ENCODE measurements at regions not wholly inside any gene's neighbourhood (a gene's known extent, or its start where the extent isn't known, plus 50 kb on each side); places are given as distances from the start of the nearest gene placed in this dataset.

GRCh38 chr5:10913181-10913810 is 152.3 kb upstream of the DAP start:
- DNase-seq (ENCODE audit: insufficient read length, low spot score, missing footprints) = no peak

DNA sequence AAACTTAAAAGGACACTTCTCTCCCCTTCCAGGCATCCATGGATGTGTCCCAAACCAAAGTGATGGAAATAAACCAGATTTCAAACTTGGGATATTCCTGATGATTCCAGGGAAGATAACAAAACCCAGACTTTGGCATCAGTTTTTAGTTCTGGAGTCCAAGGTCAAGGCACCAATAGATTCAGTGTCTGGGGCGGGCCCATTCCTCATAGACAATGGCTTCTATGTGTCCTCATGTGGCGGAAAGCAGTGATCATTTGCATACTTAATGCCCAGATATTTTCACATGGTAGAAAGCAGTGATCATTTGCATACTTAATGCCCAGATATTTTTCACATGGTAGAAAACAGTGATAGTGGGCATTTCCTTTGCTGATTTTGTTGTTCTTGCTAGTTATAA is 151.4 kb upstream of the DAP start:
- H3K4me3 ChIP-seq (ENCODE audit: insufficient read depth, low read length) = no peak overlapping the region
- no peak overlapping the region for H3K27ac ChIP-seq (ENCODE audit: low read depth, low read length)
- peaks cover 13% of the 10 kb centered on the region for H3K4me1 ChIP-seq (ENCODE audit: insufficient read depth, low read length)
- no peaks in the 10 kb centered on the region for H3K9me3 ChIP-seq (ENCODE audit: low read depth, low read length)
- no peaks in the 10 kb centered on the region for H3K27me3 ChIP-seq (ENCODE audit: insufficient read depth, low read length)
- no peaks in the 10 kb centered on the region for H3K79me2 ChIP-seq (ENCODE audit: insufficient read depth, low read length)
- TF ChIP-seq, protein P1, sequence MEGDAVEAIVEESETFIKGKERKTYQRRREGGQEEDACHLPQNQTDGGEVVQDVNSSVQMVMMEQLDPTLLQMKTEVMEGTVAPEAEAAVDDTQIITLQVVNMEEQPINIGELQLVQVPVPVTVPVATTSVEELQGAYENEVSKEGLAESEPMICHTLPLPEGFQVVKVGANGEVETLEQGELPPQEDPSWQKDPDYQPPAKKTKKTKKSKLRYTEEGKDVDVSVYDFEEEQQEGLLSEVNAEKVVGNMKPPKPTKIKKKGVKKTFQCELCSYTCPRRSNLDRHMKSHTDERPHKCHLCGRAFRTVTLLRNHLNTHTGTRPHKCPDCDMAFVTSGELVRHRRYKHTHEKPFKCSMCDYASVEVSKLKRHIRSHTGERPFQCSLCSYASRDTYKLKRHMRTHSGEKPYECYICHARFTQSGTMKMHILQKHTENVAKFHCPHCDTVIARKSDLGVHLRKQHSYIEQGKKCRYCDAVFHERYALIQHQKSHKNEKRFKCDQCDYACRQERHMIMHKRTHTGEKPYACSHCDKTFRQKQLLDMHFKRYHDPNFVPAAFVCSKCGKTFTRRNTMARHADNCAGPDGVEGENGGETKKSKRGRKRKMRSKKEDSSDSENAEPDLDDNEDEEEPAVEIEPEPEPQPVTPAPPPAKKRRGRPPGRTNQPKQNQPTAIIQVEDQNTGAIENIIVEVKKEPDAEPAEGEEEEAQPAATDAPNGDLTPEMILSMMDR (IDR thresholded peaks at IDR 0.05; ENCODE audit: extremely low read depth, low read depth, low read length) = no peak
- DNase-seq (ENCODE audit: insufficient read length, low spot score, missing footprints) = no peak
- no peaks in the 10 kb centered on the region for H3K36me3 ChIP-seq (ENCODE audit: insufficient read depth, low read length)
- no peak overlapping the region for H3K4me2 ChIP-seq (ENCODE audit: insufficient read depth, low read length)
- H4K20me1 ChIP-seq (ENCODE audit: insufficient read depth, low read length) = no peaks in the 10 kb centered on the region
- no peak overlapping the region for H2AFZ ChIP-seq (ENCODE audit: low read length)

More at GRCh38 chr5:10913181-10913810, 152.3 kb upstream of the DAP start:
- no peaks in the 10 kb centered on the region for H3K27me3 ChIP-seq (ENCODE audit: insufficient read depth, low read length)
- TF ChIP-seq, protein P1 (IDR thresholded peaks at IDR 0.05; ENCODE audit: extremely low read depth, low read depth, low read length) = no peak
- H3K4me2 ChIP-seq (ENCODE audit: insufficient read depth, low read length) = peak overlapping the region; percentile 65
- H4K20me1 ChIP-seq (ENCODE audit: insufficient read depth, low read length) = no peaks in the 10 kb centered on the region
- peak overlapping the region; percentile 56 for H2AFZ ChIP-seq (ENCODE audit: low read length)
- no peak overlapping the region for H3K27ac ChIP-seq (ENCODE audit: low read depth, low read length)
- H3K4me3 ChIP-seq (ENCODE audit: insufficient read depth, low read length) = no peak overlapping the region
- H3K79me2 ChIP-seq (ENCODE audit: insufficient read depth, low read length) = no peaks in the 10 kb centered on the region
- peaks cover 13% of the 10 kb centered on the region for H3K4me1 ChIP-seq (ENCODE audit: insufficient read depth, low read length)
- H3K36me3 ChIP-seq (ENCODE audit: insufficient read depth, low read length) = no peaks in the 10 kb centered on the region
- no peaks in the 10 kb centered on the region for H3K9me3 ChIP-seq (ENCODE audit: low read depth, low read length)

GRCh38 chr5:10910261-10910660 is 149.2 kb upstream of the DAP start:
- H3K9me3 ChIP-seq (ENCODE audit: low read depth, low read length) = no peaks in the 10 kb centered on the region
- DNase-seq (ENCODE audit: insufficient read length, low spot score, missing footprints) = no peak
- H3K36me3 ChIP-seq (ENCODE audit: insufficient read depth, low read length) = no peaks in the 10 kb centered on the region
- H3K27me3 ChIP-seq (ENCODE audit: insufficient read depth, low read length) = no peaks in the 10 kb centered on the region
- H4K20me1 ChIP-seq (ENCODE audit: insufficient read depth, low read length) = no peaks in the 10 kb centered on the region
- no peak overlapping the region for H3K4me3 ChIP-seq (ENCODE audit: insufficient read depth, low read length)
- H3K4me1 ChIP-seq (ENCODE audit: insufficient read depth, low read length) = peaks cover 13% of the 10 kb centered on the region
- no peak overlapping the region for H3K4me2 ChIP-seq (ENCODE audit: insufficient read depth, low read length)
- H2AFZ ChIP-seq (ENCODE audit: low read length) = no peak overlapping the region
- no peak overlapping the region for H3K27ac ChIP-seq (ENCODE audit: low read depth, low read length)
- H3K79me2 ChIP-seq (ENCODE audit: insufficient read depth, low read length) = no peaks in the 10 kb centered on the region
- TF ChIP-seq, protein P1 (IDR thresholded peaks at IDR 0.05; ENCODE audit: extremely low read depth, low read depth, low read length) = no peak

DNA sequence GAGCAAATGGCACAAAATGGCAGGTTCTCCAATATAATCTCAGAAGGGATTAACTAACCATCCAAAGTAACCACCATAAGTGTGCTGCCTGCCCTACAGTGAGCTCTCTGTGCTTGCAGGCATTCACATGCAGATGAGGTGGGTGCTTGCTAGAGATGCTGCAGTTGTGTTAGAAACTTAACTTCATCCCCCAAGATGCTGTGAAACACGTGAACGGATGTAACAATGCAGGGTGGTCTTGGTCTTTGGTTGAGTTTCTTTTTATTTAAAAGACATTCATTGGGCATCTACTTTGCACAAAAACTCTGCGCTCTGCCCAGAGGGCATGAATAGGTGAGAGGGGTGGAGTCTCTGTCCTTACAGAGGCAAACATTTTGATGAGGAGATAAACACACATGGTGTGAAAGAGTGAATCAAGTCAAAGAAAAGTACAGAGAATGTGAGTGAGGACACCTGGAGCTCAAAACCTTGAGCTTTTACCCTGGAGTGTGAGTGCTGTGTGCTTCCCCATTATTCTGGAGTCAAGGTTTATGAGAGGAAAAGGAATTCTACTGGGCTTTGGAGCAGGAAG is 143.9 kb upstream of the DAP start:
- H3K27ac ChIP-seq (ENCODE audit: low read depth, low read length) = no peak overlapping the region
- TF ChIP-seq, protein P1 (IDR thresholded peaks at IDR 0.05; ENCODE audit: extremely low read depth, low read depth, low read length) = no peak
- H2AFZ ChIP-seq (ENCODE audit: low read length) = no peak overlapping the region
- no peaks in the 10 kb centered on the region for H4K20me1 ChIP-seq (ENCODE audit: insufficient read depth, low read length)
- no peak for DNase-seq (ENCODE audit: insufficient read length, low spot score, missing footprints)
- no peaks in the 10 kb centered on the region for H3K9me3 ChIP-seq (ENCODE audit: low read depth, low read length)
- H3K4me2 ChIP-seq (ENCODE audit: insufficient read depth, low read length) = no peak overlapping the region
- no peaks in the 10 kb centered on the region for H3K79me2 ChIP-seq (ENCODE audit: insufficient read depth, low read length)
- H3K4me1 ChIP-seq (ENCODE audit: insufficient read depth, low read length) = peaks cover 4% of the 10 kb centered on the region
- no peaks in the 10 kb centered on the region for H3K27me3 ChIP-seq (ENCODE audit: insufficient read depth, low read length)
- no peaks in the 10 kb centered on the region for H3K36me3 ChIP-seq (ENCODE audit: insufficient read depth, low read length)
- H3K4me3 ChIP-seq (ENCODE audit: insufficient read depth, low read length) = no peak overlapping the region
